Muscle layer of colon (tissue), 2 donors: ENCODE measurements at regions not wholly inside any gene's neighbourhood (a gene's known extent, or its start where the extent isn't known, plus 50 kb on each side); places are given as distances from the start of the nearest gene placed in this dataset.

Experiments
- H3K27ac ChIP-seq: one replicate; pipeline ENCODE4 v1.7.0; 2013; ENCODE audit warnings: low read depth, mild to moderate bottlenecking, low read length, moderate library complexity
- H3K27me3 ChIP-seq, 2 donors: one replicate each; pipeline ENCODE4 v1.7.0; 2013; ENCODE audit warnings: low read length in 2 of 2, mild to moderate bottlenecking in 2 of 2; ENCODE audit not compliant: insufficient read depth in 2 of 2, control insufficient read depth in 1 of 2
- H3K36me3 ChIP-seq: one replicate; pipeline ENCODE4 v1.7.0; 2013; ENCODE audit warnings: mild to moderate bottlenecking, low read length; ENCODE audit not compliant: insufficient read depth
- H3K4me1 ChIP-seq: one replicate; pipeline ENCODE4 v1.7.0; 2013; ENCODE audit warnings: mild to moderate bottlenecking, low read length; ENCODE audit not compliant: insufficient read depth
- H3K4me3 ChIP-seq, 2 donors: one replicate each; pipeline ENCODE4 v1.7.0; 2013; ENCODE audit warnings: low read length in 2 of 2, low read depth in 1 of 2, mild to moderate bottlenecking in 1 of 2, moderate library complexity in 1 of 2
- H3K9ac ChIP-seq: one replicate; pipeline ENCODE4 v1.7.0; 2013; ENCODE audit warnings: low read length
- H3K9me3 ChIP-seq: one replicate; pipeline ENCODE4 v1.7.0; 2013; ENCODE audit warnings: mild to moderate bottlenecking, low read length
- donor health status: abdominal sarcoma.
- donor health status: Adenocarcinoma of cecum.

GRCh38 chr12:23088594-23088993 is 463.6 kb downstream of the ETNK1 start:
- Histone ChIP-seq H3K27me3 (no peaks in the 10 kb centered on the region), H3K9ac (no peak overlapping the region), H3K4me3 (no peak overlapping the region), H3K9me3 (no peaks in the 10 kb centered on the region), H3K4me1 (no peaks in the 10 kb centered on the region), H3K27ac (no peak overlapping the region), H3K36me3 (no peaks in the 10 kb centered on the region)

GRCh38 chr12:23093488-23093887 is 468.5 kb downstream of the ETNK1 start:
- no peak overlapping the region for H3K4me3 ChIP-seq
- no peaks in the 10 kb centered on the region for H3K9me3 ChIP-seq
- no peak overlapping the region for H3K9ac ChIP-seq
- H3K27me3 ChIP-seq = no peaks in the 10 kb centered on the region
- no peak overlapping the region for H3K27ac ChIP-seq
- H3K4me1 ChIP-seq = no peaks in the 10 kb centered on the region
- H3K36me3 ChIP-seq = no peaks in the 10 kb centered on the region

DNA sequence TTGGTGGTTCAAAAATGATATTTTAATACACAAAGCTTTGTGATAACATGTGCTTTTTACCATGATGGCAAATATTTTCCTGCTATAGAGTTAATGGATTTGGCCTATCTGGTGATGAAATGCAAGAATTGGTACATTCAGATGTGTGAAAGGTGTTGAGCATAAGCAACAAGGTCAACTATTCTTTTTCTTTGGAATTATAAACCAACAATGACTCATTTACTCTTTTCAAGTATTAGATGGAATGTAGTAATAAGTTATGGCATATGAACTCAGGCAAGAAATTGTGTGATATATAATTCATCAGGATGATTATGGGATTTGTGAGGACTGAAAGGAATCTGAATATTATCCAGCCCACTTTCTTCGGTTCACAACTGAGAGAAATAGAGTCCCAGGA is 471.4 kb downstream of the ETNK1 start:
- no peaks in the 10 kb centered on the region for H3K9me3 ChIP-seq
- no peak overlapping the region for H3K4me3 ChIP-seq
- H3K4me1 ChIP-seq = no peaks in the 10 kb centered on the region
- no peaks in the 10 kb centered on the region for H3K36me3 ChIP-seq
- no peaks in the 10 kb centered on the region for H3K27me3 ChIP-seq
- no peak overlapping the region for H3K9ac ChIP-seq
- H3K27ac ChIP-seq = no peak overlapping the region

DNA sequence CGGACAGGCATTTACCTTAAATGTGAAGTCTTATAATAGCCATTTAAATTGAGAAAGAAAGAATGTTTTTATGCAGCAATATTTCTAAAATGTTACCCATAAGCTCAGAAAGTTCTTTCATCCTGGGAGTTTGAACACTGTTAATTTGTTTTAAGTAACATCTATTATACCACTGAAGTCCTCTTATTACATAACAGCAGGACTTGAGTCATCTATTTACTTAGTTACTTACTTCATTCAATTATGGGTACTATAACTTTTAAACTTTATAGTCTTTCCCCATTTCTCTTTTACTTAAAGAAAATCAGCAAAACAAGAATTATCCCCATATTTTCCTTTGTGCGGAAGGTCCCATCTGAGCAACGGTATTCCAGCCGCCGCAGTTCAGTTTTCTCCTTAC is 473.1 kb downstream of the ETNK1 start:
- Histone ChIP-seq H3K36me3 (no peaks in the 10 kb centered on the region), H3K9ac (no peak overlapping the region), H3K27me3 (no peaks in the 10 kb centered on the region), H3K9me3 (no peaks in the 10 kb centered on the region), H3K4me3 (no peak overlapping the region), H3K27ac (no peak overlapping the region), H3K4me1 (no peaks in the 10 kb centered on the region)

GRCh38 chr12:23098517-23098916 is 473.5 kb downstream of the ETNK1 start:
- no peak overlapping the region for H3K27ac ChIP-seq
- no peaks in the 10 kb centered on the region for H3K36me3 ChIP-seq
- H3K9ac ChIP-seq = no peak overlapping the region
- H3K4me3 ChIP-seq = no peak overlapping the region
- H3K27me3 ChIP-seq = no peaks in the 10 kb centered on the region
- no peaks in the 10 kb centered on the region for H3K4me1 ChIP-seq
- no peaks in the 10 kb centered on the region for H3K9me3 ChIP-seq

- H3K4me1 ChIP-seq = no peaks in the 10 kb centered on the region
- H3K27ac ChIP-seq = no peak overlapping the region
- H3K27me3 ChIP-seq = no peaks in the 10 kb centered on the region
- no peak overlapping the region for H3K9ac ChIP-seq
- H3K4me3 ChIP-seq = no peak overlapping the region
- no peaks in the 10 kb centered on the region for H3K9me3 ChIP-seq
- H3K36me3 ChIP-seq = no peaks in the 10 kb centered on the region
Measured at GRCh38 chr12:23099104-23099503, 474.1 kb downstream of the ETNK1 start.

GRCh38 chr12:23099604-23100003 is 474.6 kb downstream of the ETNK1 start:
- no peaks in the 10 kb centered on the region for H3K9me3 ChIP-seq
- no peaks in the 10 kb centered on the region for H3K4me1 ChIP-seq

DNA sequence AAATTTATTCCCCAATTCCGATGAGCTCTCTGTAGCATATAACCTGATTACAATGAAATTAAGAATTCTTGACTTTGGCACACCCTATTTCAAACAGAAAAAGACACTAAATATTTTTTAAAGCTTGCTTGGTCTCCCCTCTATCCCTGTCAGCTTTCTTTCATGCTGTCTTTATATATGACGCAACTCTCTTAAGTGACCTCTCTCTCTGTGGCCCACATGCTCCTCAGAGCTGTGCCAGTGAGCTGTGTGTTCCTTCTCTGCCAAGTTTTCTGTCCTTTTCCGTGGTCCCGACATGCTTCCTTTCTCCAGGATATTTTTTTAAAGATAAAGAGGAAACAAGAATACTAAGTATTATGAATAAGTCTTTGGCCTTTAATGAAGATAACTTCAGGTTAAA is 484.0 kb downstream of the ETNK1 start:
- H3K9ac ChIP-seq = no peak overlapping the region
- no peaks in the 10 kb centered on the region for H3K27me3 ChIP-seq
- H3K36me3 ChIP-seq = no peaks in the 10 kb centered on the region
- no peak overlapping the region for H3K27ac ChIP-seq
- H3K4me3 ChIP-seq = no peak overlapping the region
- no peaks in the 10 kb centered on the region for H3K4me1 ChIP-seq
- no peaks in the 10 kb centered on the region for H3K9me3 ChIP-seq

More at GRCh38 chr12:23099604-23100003, 474.6 kb downstream of the ETNK1 start:
- no peak overlapping the region for H3K9ac ChIP-seq
- no peaks in the 10 kb centered on the region for H3K27me3 ChIP-seq
- H3K27ac ChIP-seq = no peak overlapping the region
- no peaks in the 10 kb centered on the region for H3K36me3 ChIP-seq
- no peak overlapping the region for H3K4me3 ChIP-seq

DNA sequence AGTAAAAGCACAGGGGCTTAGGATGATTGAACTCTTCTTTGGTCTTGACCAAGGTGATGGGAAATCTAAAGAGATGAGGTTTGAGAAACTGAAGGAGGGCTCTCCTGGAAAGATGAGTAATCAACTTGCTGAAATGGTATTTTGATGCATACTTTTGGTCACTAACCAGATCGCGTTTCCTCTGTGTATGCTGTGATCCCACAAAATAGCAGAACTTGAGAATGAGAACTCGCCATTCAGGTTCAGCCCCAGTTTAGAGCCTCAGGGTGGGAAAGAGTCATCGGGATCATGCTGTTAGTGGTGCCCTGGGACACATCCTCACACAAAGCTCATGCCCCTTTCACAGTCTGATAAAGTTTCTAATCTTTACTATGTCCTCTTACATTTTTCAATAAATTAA is 488.8 kb downstream of the ETNK1 start:
- no peak overlapping the region for H3K4me3 ChIP-seq
- H3K9ac ChIP-seq = no peak overlapping the region
- no peaks in the 10 kb centered on the region for H3K36me3 ChIP-seq
- no peaks in the 10 kb centered on the region for H3K4me1 ChIP-seq
- no peak overlapping the region for H3K27ac ChIP-seq
- no peaks in the 10 kb centered on the region for H3K27me3 ChIP-seq
- no peaks in the 10 kb centered on the region for H3K9me3 ChIP-seq

- H3K27ac ChIP-seq = no peak overlapping the region
- H3K9me3 ChIP-seq = no peaks in the 10 kb centered on the region
- no peak overlapping the region for H3K4me3 ChIP-seq
- no peaks in the 10 kb centered on the region for H3K27me3 ChIP-seq
- no peak overlapping the region for H3K9ac ChIP-seq
- no peaks in the 10 kb centered on the region for H3K4me1 ChIP-seq
- H3K36me3 ChIP-seq = no peaks in the 10 kb centered on the region
Measured at GRCh38 chr12:23115984-23116383, 491.0 kb downstream of the ETNK1 start.

GRCh38 chr12:23126794-23127193 is 501.8 kb downstream of the ETNK1 start:
- Histone ChIP-seq H3K36me3 (no peaks in the 10 kb centered on the region), H3K9me3 (no peaks in the 10 kb centered on the region), H3K27ac (no peak overlapping the region), H3K9ac (no peak overlapping the region), H3K4me1 (no peaks in the 10 kb centered on the region), H3K27me3 (no peaks in the 10 kb centered on the region), H3K4me3 (no peak overlapping the region)

DNA sequence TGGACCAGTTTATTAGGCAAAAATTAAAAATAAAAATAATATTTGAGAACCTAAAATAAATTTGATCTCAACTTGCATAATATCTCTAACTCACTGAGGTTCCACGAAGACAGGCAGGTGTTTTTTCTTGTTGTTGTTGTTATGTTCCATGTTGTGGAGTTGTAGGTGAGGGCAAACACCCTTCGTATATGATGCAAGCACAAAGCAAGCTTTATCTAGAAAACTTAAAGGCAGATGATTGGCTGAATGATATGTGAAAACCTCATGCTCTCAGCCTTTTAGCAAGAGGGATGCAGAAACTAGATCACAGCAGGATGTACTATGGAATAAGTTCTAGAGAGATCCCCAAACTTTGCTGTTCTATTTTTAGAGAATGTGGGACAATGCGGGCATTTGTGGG is 502.7 kb downstream of the ETNK1 start:
- Histone ChIP-seq H3K9ac (no peak overlapping the region), H3K4me1 (no peaks in the 10 kb centered on the region)

More for the DNA sequence above, 502.7 kb downstream of the ETNK1 start:
- Histone ChIP-seq H3K4me3 (no peak overlapping the region), H3K27ac (no peak overlapping the region), H3K27me3 (no peaks in the 10 kb centered on the region), H3K9me3 (no peaks in the 10 kb centered on the region), H3K36me3 (no peaks in the 10 kb centered on the region)
